ENCODE measurements at regions not wholly inside any gene's neighbourhood (a gene's known extent, or its start where the extent isn't known, plus 50 kb on each side); places are given as distances from the start of the nearest gene placed in this dataset.

DNA sequence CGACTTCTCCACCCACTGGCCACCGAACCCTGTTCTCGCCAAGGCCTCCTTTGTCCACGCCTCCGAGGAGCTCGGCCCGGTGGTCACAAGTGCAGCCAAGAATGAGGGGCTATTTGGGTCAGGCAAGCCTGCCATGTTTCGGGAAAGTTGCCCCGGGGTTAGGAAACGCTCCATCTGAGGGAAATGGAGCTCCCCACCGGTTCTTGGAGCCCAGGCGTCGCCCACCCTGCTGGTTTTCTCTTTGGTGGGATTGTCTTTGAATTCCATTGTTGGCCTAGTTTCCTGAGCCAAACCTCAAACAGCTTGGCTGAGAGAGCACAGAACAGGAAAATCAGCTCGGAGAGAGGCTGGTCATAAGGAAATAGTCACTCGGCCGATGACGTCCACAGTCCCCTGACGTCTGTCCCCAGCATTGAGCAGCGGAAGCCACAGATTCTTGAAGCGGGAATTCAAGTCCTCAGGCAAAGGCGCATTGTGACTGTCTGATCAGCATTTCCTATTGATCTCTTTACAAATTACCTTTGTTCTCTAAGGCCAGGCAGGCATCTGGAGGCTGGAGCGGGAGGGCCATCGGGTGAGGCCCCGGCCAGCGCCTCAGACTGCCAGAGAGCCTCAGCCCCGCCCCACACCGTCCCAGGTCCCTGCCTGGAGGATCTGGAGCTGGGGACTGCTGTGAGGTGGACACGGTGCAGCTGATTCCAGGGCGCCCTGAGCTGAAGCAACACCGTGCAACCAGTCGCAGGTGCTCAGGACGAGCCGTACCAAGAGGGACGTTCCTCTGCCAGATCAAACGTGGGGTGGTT, 138.6 kb downstream of the DLL1 start:
- TF ChIP-seq, protein P1, sequence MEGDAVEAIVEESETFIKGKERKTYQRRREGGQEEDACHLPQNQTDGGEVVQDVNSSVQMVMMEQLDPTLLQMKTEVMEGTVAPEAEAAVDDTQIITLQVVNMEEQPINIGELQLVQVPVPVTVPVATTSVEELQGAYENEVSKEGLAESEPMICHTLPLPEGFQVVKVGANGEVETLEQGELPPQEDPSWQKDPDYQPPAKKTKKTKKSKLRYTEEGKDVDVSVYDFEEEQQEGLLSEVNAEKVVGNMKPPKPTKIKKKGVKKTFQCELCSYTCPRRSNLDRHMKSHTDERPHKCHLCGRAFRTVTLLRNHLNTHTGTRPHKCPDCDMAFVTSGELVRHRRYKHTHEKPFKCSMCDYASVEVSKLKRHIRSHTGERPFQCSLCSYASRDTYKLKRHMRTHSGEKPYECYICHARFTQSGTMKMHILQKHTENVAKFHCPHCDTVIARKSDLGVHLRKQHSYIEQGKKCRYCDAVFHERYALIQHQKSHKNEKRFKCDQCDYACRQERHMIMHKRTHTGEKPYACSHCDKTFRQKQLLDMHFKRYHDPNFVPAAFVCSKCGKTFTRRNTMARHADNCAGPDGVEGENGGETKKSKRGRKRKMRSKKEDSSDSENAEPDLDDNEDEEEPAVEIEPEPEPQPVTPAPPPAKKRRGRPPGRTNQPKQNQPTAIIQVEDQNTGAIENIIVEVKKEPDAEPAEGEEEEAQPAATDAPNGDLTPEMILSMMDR (IDR thresholded peaks at IDR 0.05) = no peak

DNA sequence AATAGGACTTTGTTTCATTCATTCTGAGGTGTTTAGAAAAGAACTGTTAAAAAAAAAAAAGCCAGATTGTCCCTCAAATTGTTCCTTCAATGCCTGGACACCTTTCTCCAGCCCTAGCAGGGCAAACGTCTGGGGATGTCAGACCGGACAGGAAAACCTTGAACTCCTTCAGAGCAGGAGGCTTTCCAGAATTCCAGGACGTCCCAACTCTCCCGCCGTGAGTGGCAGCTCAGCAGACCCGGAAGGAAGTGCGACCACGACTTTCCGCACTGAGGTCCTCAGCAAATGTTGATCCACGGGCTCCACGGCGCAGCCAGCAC, 139.1 kb downstream of the DLL1 start:
- Histone ChIP-seq H3K9me3 (no peaks in the 10 kb centered on the region), H3K4me1 (peaks cover 0 to 37% of the 10 kb centered on the region in 2 donors), H3K27ac (peak overlapping the region; percentile 65 to 72), H3K4me3 (no peak overlapping the region), H3K36me3 (no peaks in the 10 kb centered on the region), H3K27me3 (no peaks in the 10 kb centered on the region)
- no peak for DNase-seq (ENCODE audit: low spot score)
- TF ChIP-seq, protein P1 (IDR thresholded peaks at IDR 0.05) = no peak

More for the DNA sequence above, 138.6 kb downstream of the DLL1 start:
- Histone ChIP-seq H3K9me3 (no peaks in the 10 kb centered on the region), H3K36me3 (no peaks in the 10 kb centered on the region), H3K4me3 (no peak overlapping the region), H3K27me3 (no peaks in the 10 kb centered on the region), H3K4me1 (peaks cover 0 to 33% of the 10 kb centered on the region in 2 donors), H3K27ac (peak overlapping the region; percentile 65 to 72)
- DNase-seq (ENCODE audit: low spot score) = peak; percentile 76

GRCh38 chr6:170151321-170151771, 139.5 kb downstream of the DLL1 start:
- Histone ChIP-seq H3K36me3 (no peaks in the 10 kb centered on the region), H3K27me3 (no peaks in the 10 kb centered on the region), H3K4me1 (peaks cover 0 to 37% of the 10 kb centered on the region in 2 donors), H3K9me3 (no peaks in the 10 kb centered on the region), H3K27ac (peak overlapping the region; percentile 65 to 72), H3K4me3 (no peak overlapping the region)
- no peak for DNase-seq (ENCODE audit: low spot score)
- TF ChIP-seq, protein P1 (IDR thresholded peaks at IDR 0.05) = no peak

- peaks cover 0 to 37% of the 10 kb centered on the region in 2 donors for H3K4me1 ChIP-seq
- H3K27ac ChIP-seq = no peak overlapping the region
- DNase-seq (ENCODE audit: low spot score) = no peak
Measured at GRCh38 chr6:170150590-170150945, 140.3 kb downstream of the DLL1 start.

DNA sequence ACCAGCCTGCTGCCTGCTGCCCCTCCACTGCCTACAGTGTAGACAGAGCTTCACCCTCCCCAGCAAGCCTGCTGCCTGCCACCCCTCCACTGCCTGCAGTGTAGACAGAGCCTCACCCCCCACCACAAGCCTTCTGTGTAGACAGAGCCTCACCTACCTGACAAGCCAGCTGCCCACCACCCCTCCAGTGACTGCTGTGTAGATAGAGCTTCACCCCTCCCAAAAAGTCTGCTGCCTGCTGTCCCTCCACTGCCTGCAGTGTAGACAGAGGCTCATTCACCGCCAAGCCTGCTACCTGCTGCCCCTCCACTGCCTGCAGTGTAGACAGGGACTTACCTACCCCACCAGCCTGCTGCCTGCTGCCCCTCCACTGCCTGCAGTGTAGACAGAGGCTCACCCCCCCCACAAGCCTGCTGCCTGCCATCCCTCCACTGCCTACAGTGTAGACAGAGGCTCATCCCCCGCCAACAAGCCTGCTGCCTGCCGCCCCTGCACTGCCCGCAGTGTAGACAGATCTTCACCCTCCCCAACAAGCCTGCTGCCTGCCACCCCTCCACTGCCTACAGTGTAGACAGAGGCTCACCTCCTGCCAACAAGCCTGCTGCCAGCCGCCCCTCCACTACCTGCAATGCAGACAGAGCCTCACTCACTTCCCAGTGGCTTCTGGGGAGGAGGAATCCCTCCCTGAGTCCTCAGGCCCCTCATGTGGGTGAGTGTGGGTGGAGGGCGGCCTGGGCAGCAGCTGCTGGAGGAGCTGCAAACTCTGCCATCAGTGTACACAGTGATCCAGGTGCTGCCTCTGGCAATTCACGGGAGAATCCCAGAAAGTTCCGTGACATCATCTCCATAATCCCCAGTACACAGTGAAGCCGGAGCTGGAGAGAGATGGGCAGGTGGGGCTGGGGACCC, 140.9 kb downstream of the DLL1 start:
- no peak overlapping the region for H3K4me3 ChIP-seq
- no peaks in the 10 kb centered on the region for H3K36me3 ChIP-seq
- H3K9me3 ChIP-seq = no peaks in the 10 kb centered on the region
- no peak for DNase-seq (ENCODE audit: low spot score)
- no peak overlapping the region for H3K27ac ChIP-seq
- TF ChIP-seq, protein P1 (IDR thresholded peaks at IDR 0.05) = no peak
- no peaks in the 10 kb centered on the region for H3K27me3 ChIP-seq
- H3K4me1 ChIP-seq = peaks cover 0 to 37% of the 10 kb centered on the region in 2 donors

More at GRCh38 chr6:170150590-170150945, 140.3 kb downstream of the DLL1 start:
- Histone ChIP-seq H3K27me3 (no peaks in the 10 kb centered on the region), H3K9me3 (no peaks in the 10 kb centered on the region), H3K4me3 (no peak overlapping the region), H3K36me3 (no peaks in the 10 kb centered on the region)
- TF ChIP-seq, protein P1 (IDR thresholded peaks at IDR 0.05) = no peak
